RWPE1 (cell line): ENCODE measurements at regions not wholly inside any gene's neighbourhood (a gene's known extent, or its start where the extent isn't known, plus 50 kb on each side); places are given as distances from the start of the nearest gene placed in this dataset.

Experiments used
- CTCF ChIA-PET: fragments of 350-600 bp; sonication (Branson Sonifier 250); formaldehyde crosslinking; extraction: SDS; loops from one replicate; lab custom pipeline; 2021; lab: Yijun Ruan, JAX
- POLR2A ChIA-PET: fragments of 400-600 bp; formaldehyde crosslinking; extraction: SDS; loops from one replicate; lab custom pipeline; 2020; ENCODE audit warnings: antibody characterized with exemption; ENCODE audit not compliant: low non-redundant PET; lab: Yijun Ruan, JAX
- DNase-seq: peaks from one replicate; pipeline ENCODE4 v3.0.0; 2012; ENCODE audit warnings: low spot score
- H3K27ac ChIP-seq: fragments of 450-650 bp; 2 replicates; pipeline ENCODE4 v1.5.1; 2017
- TF ChIP-seq, protein P1 (sequence below): fragments of 450-650 bp; conservative IDR thresholded peaks from 2 replicates; pipeline ENCODE4 v1.5.1; 2017; ENCODE audit warnings: low read depth, mild to moderate bottlenecking

DNA sequence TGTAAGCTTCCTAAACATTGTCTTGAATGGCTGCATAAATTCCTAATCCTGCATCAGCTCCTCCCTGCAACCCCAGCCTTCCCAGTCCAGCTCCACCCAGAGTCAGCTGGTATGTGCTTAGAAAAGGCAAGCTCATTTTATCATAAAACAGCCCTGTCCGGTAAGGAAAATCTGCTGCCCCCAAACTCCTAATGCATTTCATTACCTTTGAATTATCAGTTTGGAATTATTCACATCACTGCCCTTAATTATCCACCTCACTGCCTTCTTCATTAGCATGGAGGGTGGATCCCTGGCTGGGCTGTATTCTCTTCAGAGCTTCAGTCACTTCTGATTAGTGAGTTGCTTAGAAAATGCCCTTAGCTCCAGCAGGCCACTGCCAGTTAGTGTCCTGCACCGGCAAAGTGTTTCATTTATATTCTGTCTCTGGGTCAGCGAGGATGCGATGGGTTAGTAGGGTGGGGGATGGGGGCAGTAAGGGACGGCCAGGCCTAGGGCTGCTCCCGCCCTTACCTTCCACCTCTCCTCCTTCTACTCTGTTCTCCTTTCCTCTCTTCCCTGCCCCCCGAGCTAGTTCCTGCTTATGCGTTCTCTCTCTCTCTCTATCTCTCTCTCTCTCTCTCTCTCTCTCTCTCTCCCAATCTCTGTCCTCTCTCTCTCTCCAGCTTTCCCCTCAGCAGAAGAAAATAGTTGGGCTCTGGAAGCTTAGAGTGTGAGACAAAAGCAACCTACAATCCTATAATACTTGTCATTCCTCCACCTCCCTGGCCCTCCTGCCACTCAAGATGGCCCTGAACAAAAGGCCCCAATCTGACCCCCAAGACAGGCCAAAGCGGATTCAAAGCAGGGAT lies 174.8 kb upstream of the KLF3 start:
- ChIA-PET POLR2A (no interaction called here), CTCF (interaction anchor here (0.6 to 0.7 kb wide), 2 partner anchors 78 to 187 kb away, joined by 3 read pairs; no protein-coding TSS in a partner anchor)
- no peak overlapping the region for H3K27ac ChIP-seq
- no peak for DNase-seq
- TF ChIP-seq, protein P1, sequence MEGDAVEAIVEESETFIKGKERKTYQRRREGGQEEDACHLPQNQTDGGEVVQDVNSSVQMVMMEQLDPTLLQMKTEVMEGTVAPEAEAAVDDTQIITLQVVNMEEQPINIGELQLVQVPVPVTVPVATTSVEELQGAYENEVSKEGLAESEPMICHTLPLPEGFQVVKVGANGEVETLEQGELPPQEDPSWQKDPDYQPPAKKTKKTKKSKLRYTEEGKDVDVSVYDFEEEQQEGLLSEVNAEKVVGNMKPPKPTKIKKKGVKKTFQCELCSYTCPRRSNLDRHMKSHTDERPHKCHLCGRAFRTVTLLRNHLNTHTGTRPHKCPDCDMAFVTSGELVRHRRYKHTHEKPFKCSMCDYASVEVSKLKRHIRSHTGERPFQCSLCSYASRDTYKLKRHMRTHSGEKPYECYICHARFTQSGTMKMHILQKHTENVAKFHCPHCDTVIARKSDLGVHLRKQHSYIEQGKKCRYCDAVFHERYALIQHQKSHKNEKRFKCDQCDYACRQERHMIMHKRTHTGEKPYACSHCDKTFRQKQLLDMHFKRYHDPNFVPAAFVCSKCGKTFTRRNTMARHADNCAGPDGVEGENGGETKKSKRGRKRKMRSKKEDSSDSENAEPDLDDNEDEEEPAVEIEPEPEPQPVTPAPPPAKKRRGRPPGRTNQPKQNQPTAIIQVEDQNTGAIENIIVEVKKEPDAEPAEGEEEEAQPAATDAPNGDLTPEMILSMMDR = no peak

- CTCF ChIA-PET = interaction anchor here (0.7 kb wide), 1 partner anchor 79 kb away, joined by 3 read pairs; no protein-coding TSS in a partner anchor
- POLR2A ChIA-PET = no interaction called here
- no peak overlapping the region for H3K27ac ChIP-seq
- DNase-seq = no peak
- TF ChIP-seq, protein P1 = no peak
Observed at GRCh38 chr4:38489924-38490639, 173.9 kb upstream of the KLF3 start.

DNA sequence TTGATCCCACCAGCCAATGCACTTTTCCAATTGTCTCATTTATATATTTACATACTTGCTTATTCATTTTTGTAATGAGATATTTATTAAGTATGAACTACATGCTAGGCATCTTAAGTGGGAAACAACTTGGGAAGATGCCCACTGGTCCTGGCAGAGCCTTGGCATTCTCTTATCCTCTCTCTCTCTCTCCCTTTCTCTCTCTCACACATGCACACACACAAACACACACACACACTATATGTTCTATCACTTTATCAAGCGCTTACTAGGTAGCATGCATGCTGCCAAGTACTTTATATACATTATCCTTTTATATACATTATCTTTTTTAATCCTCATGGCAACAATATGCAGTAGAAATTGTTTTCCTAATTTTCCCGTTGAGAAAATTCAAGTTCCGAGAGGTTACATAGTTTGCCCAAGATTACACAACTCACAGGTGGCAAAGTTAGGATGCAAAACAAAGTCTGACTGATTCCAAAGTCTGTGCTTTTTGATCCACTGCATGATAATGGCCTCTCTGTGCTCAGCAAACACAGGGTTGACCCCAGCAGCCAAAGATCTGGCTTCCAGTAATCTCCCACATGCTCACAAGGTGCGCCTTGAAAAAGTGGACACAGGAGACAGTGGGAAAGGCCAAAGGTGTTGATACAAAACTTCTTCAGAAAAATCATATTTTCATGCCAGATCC lies 173.1 kb upstream of the KLF3 start:
- POLR2A ChIA-PET = no interaction called here
- no peak for DNase-seq
- TF ChIP-seq, protein P1 = no peak
- no peak overlapping the region for H3K27ac ChIP-seq
- CTCF ChIA-PET = no interaction called here

DNA sequence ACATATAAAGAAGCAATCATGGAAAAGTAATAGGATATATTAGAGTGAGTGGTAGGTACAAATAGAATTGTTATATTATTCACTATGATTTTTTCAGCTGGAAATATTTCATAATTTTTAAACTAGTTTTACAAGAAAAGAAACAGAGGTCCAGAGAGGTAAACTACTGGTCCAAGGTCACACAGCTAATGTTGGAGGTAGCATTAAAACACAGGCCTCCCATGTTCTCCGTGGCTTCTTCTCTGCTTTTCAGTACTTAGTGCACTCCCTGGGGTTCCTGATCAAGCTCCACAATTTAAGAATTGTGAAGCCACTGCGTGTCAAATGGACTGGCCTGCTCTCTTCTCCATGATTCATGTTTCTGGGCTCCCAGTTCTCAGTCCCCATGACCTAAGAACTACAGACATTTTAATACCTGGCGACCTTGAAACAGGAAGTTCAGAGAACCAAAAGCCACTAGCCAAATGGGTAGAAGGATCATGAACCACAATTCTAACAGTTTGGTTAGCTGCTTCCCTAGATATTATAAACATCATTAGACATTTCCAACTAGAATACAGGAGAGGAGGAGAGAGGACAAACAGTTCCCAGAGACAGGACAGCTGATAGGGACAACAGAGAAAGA lies 172.0 kb upstream of the KLF3 start:
- TF ChIP-seq, protein P1 = no peak
- no peak overlapping the region for H3K27ac ChIP-seq
- DNase-seq = no peak
- ChIA-PET POLR2A (no interaction called here), CTCF (interaction anchor here (0.8 kb wide), 1 partner anchor 38 kb away, joined by 3 read pairs; no protein-coding TSS in a partner anchor)

GRCh38 chr4:38493066-38493465 lies 170.9 kb upstream of the KLF3 start:
- TF ChIP-seq, protein P1 = no peak
- ChIA-PET CTCF (no interaction called here), POLR2A (no interaction called here)
- no peak overlapping the region for H3K27ac ChIP-seq
- DNase-seq = no peak
